GM12878 (cell line): ENCODE measurements at regions not wholly inside any gene's neighbourhood (a gene's known extent, or its start where the extent isn't known, plus 50 kb on each side); places are given as distances from the start of the nearest gene placed in this dataset.
"Not testable (repeated sequence)": the region's sequence is repeated elsewhere in the genome, so short reads cannot be mapped to it uniquely, and the experiment has no call there.

Experiments
- ATAC-seq: fragments of 200-7000 bp; cut with Tn5 transposase; 3 replicates; pipeline ENCODE4 v1.9.1; 2020; ENCODE audit warnings: mild to moderate bottlenecking, moderate library complexity
- BruUV-seq: library from RNA; stranded (reverse); fragments of 400-500 nt; replicated peaks from 2 replicates; lab custom pipeline; 2021; lab: Mats Ljungman, UMichigan
- CTCF ChIA-PET: fragments of 300-600 bp; sonication (Branson Sonifier 250); formaldehyde crosslinking; extraction: SDS; loops from one replicate; lab custom pipeline; 2021; ENCODE audit warnings: inconsistent platforms; lab: Yijun Ruan, JAX
- POLR2A ChIA-PET: fragments of 350-600 bp; formaldehyde crosslinking; extraction: SDS; loops from one replicate; lab custom pipeline; 2021; ENCODE audit warnings: inconsistent platforms; lab: Charles Lee
- RAD21 ChIA-PET: fragments of 300-600 bp; sonication (Branson Sonifier 250); formaldehyde crosslinking; loops from one replicate; lab custom pipeline; 2023; ENCODE audit warnings: antibody characterized with exemption; ENCODE audit not compliant: unreplicated experiment; lab: Charles Lee
- SMC1A ChIA-PET: fragments of 300-600 bp; sonication (Branson Sonifier 250); formaldehyde crosslinking; loops from one replicate; lab custom pipeline; 2023; ENCODE audit not compliant: unreplicated experiment, uncharacterized antibody; lab: Charles Lee
- DNase-seq: peaks from one replicate; pipeline ENCODE4 v3.0.0-alpha.2; 2011; ENCODE audit warnings: low read depth, low spot score
- FAIRE-seq: peaks from 3 replicates; lab custom pipeline; 2011; peaks lifted over from hg19 to GRCh38; lab: Jason Lieb, UNC
- H2AFZ ChIP-seq: 2 replicates; pipeline ENCODE4 v1.6.0; 2011; ENCODE audit warnings: low read depth, low read length, control low read depth; ENCODE audit not compliant: control insufficient read depth
- H3K27ac ChIP-seq: 2 replicates; pipeline ENCODE4 v1.5.1; 2011; ENCODE audit warnings: control low read depth; ENCODE audit not compliant: control insufficient read depth, insufficient read depth
- H3K27me3 ChIP-seq, 2 experiments: replicated peaks in 1 of 2; 2 replicates each; pipeline versions ENCODE4 v1.6.0 to v1.6.1; 2011; ENCODE audit warnings: low read length in 1 of 2; ENCODE audit not compliant: control insufficient read depth in 2 of 2, insufficient read depth in 2 of 2
- H3K36me3 ChIP-seq, 2 experiments: 2 replicates each; pipeline ENCODE4 v1.5.1; 2011; ENCODE audit warnings: low read length in 1 of 2; ENCODE audit not compliant: control insufficient read depth in 2 of 2, insufficient read depth in 2 of 2
- H3K4me1 ChIP-seq: 2 replicates; pipeline ENCODE4 v1.6.1; 2011; ENCODE audit warnings: mild to moderate bottlenecking, low read length, moderate library complexity, mixed read lengths; ENCODE audit not compliant: control insufficient read depth, insufficient read depth
- H3K4me2 ChIP-seq: 2 replicates; pipeline ENCODE4 v1.6.0; 2011; ENCODE audit warnings: control low read depth; ENCODE audit not compliant: control insufficient read depth, insufficient read depth
- H3K4me3 ChIP-seq: fragments of 200-600 bp; sonication (generic); 2 replicates; pipeline ENCODE4 v1.5.1; 2016
- H3K79me2 ChIP-seq: 2 replicates; pipeline ENCODE4 v1.6.0; 2011; ENCODE audit warnings: low read length; ENCODE audit not compliant: control insufficient read depth, insufficient read depth
- H3K9ac ChIP-seq: 2 replicates; pipeline ENCODE4 v1.8.0; 2011; ENCODE audit warnings: low read length, control low read depth, mixed read lengths; ENCODE audit not compliant: control insufficient read depth, insufficient read depth
- H3K9me3 ChIP-seq: replicated peaks from 3 replicates; pipeline ENCODE4 v1.5.1; 2011; ENCODE audit warnings: mild to moderate bottlenecking, low read length; ENCODE audit not compliant: control insufficient read depth, insufficient read depth
- H4K20me1 ChIP-seq: 2 replicates; pipeline ENCODE4 v1.6.0; 2011; ENCODE audit not compliant: control insufficient read depth, insufficient read depth
- BCL11A ChIP-seq: IDR thresholded peaks from 2 replicates; pipeline ENCODE4 v1.6.1; 2011; ENCODE audit warnings: low read depth, low read length
- EGR1 ChIP-seq, 2 experiments: IDR thresholded peaks; 1 replicate in 1 of 2; 2 replicates in 1 of 2; pipeline ENCODE4 v1.6.1; 2011 to 2012; ENCODE audit warnings: low read depth in 2 of 2, low read length in 2 of 2, borderline replicate concordance in 1 of 2, mild to moderate bottlenecking in 1 of 2, moderate library complexity in 1 of 2
- LARP7 ChIP-seq: fragments of 450-650 bp; IDR thresholded peaks from 2 replicates; pipeline ENCODE4 v1.6.1; 2017; ENCODE audit warnings: mild to moderate bottlenecking
- NR2C1 ChIP-seq: fragments of 450-650 bp; IDR thresholded peaks from 2 replicates; pipeline ENCODE4 v1.6.1; 2017; ENCODE audit warnings: antibody characterized with exemption, mild to moderate bottlenecking, moderate library complexity
- SREBF1 ChIP-seq: IDR thresholded peaks from 2 replicates; pipeline ENCODE4 v1.6.1; 2012; ENCODE audit warnings: mild to moderate bottlenecking, low read length
- TAF1 ChIP-seq: IDR thresholded peaks from 2 replicates; pipeline ENCODE4 v1.6.1; 2011; ENCODE audit warnings: mild to moderate bottlenecking, low read depth, low read length, borderline replicate concordance
- ZNF217 ChIP-seq: fragments of 450-650 bp; IDR thresholded peaks from 2 replicates; pipeline ENCODE4 v1.6.1; 2017; ENCODE audit warnings: antibody characterized with exemption, mild to moderate bottlenecking
- WGBS: methylation state at CpG from one replicate; pipeline ENCODE4 v1.1.6; 2016; ENCODE audit warnings: low lambda C conversion rate; ENCODE audit not compliant: insufficient replicate concordance, insufficient coverage; ENCODE audit errors: missing lambda C conversion rate; 5-methylcytosine and 5-hydroxymethylcytosine counted together
- in situ Hi-C: fragments of 300-500 bp; cut with MboI; formaldehyde crosslinking; loops from 9 replicates; pipeline ENCODE4 v1.14.3; 2018; ENCODE audit warnings: mixed read lengths
- intact Hi-C: fragments of 100-400 bp; cut with micrococcal nuclease; formaldehyde crosslinking; loops from one replicate; pipeline ENCODE4 v1.14.2; 2022; ENCODE audit not compliant: unreplicated experiment
- TF ChIP-seq, protein P1 (sequence below): fragments of 450-650 bp; IDR thresholded peaks from 2 replicates; pipeline ENCODE4 v1.6.1; 2017; ENCODE audit warnings: mild to moderate bottlenecking

DNA sequence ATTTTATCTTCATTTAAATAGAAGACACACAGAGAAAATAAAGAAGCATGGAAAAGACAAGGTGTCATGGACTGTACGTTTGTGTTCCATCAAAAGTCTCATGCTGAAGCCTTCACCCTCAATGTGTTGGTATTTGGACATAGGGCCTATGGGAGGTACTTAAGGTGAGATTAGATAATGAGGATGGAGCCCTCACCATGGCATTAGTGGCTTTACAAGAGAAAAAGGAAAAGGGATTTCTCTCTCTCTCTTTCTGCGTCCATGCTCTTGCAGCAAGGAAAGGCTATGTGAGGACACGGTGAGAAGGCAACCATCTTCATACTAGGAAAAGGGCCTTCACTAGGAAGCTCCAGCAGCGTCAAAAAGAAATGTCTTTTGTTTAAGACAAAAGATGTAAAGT is 797.0 kb upstream of the CDH10 start (continued):
- TF ChIP-seq TAF1 = no peak
- no peak for TF ChIP-seq BCL11A
- no peak for TF ChIP-seq ZNF217
- no peak for TF ChIP-seq LARP7
- no peak for TF ChIP-seq EGR1 (IDR thresholded peaks at IDR 0.05; ENCODE audit: borderline replicate concordance in 1 of 2, low read depth in 2 of 2, low read length in 2 of 2)
- TF ChIP-seq, protein P1, sequence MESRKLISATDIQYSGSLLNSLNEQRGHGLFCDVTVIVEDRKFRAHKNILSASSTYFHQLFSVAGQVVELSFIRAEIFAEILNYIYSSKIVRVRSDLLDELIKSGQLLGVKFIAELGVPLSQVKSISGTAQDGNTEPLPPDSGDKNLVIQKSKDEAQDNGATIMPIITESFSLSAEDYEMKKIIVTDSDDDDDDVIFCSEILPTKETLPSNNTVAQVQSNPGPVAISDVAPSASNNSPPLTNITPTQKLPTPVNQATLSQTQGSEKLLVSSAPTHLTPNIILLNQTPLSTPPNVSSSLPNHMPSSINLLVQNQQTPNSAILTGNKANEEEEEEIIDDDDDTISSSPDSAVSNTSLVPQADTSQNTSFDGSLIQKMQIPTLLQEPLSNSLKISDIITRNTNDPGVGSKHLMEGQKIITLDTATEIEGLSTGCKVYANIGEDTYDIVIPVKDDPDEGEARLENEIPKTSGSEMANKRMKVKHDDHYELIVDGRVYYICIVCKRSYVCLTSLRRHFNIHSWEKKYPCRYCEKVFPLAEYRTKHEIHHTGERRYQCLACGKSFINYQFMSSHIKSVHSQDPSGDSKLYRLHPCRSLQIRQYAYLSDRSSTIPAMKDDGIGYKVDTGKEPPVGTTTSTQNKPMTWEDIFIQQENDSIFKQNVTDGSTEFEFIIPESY = no peak
- TF ChIP-seq NR2C1 = no peak

DNA sequence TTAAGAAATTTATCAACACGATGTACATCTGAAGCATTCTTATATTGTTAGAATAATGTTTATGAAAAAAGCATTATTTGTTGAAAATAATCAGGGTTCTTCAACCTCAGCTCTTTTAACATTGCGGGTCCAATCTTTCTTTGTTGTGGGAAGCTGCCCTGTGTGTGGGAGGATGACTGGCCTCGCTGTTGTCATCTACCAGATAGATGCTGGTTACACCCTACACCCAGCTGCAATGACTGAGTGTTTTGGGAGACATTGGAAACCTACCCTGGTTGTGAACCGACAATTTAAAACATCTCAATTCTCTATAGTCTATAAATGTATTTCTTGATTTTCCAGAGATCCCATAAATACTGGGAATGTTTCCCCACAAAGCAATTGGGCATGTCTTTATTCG is 794.2 kb upstream of the CDH10 start:
- BruUV-seq = no TSS peak
- H3K4me3 ChIP-seq = no peak overlapping the region
- H4K20me1 ChIP-seq = no peaks in the 10 kb centered on the region
- WGBS = 33% methylated on average over 5 of the region's 5 CpGs
- no peaks in the 10 kb centered on the region for H3K27me3 ChIP-seq
- no peak for TF ChIP-seq SREBF1
- TF ChIP-seq, all 136 proteins: peak for 0
- H3K9me3 ChIP-seq = no peaks in the 10 kb centered on the region
- H3K27ac ChIP-seq = no peak overlapping the region
- no peak overlapping the region for H3K4me2 ChIP-seq
- H3K4me1 ChIP-seq = no peaks in the 10 kb centered on the region
- intact Hi-C loops = no loop called here
- FAIRE-seq (no peak), ATAC-seq (no peak), DNase-seq (no peak)
- H2AFZ ChIP-seq = no peak overlapping the region
- H3K9ac ChIP-seq = no peak overlapping the region
- POLR2A ChIA-PET = no interaction called here
- CTCF ChIA-PET = no interaction called here
- H3K36me3 ChIP-seq = no peaks in the 10 kb centered on the region
- SMC1A ChIA-PET = no interaction called here
- RAD21 ChIA-PET = no interaction called here
- no peaks in the 10 kb centered on the region for H3K79me2 ChIP-seq
- in situ Hi-C loops = no loop called here

DNA sequence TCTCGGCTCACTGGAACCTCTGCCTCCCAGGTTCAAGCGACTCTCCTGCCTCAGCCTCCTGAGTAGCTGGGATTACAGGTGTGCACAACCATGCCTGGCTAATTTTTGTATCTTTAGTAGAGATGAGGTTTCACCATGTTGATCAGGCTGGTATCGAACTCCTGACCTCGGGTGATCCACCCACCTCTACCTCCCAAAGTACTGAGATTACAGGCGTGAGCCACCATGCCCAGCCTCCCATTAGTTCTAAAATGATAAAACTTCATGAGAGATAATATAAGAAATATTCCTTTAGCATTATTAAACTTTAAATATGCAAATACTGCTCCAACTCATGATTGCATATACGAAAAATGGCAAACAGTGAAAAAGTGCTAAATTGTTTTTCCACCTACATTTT is 793.6 kb upstream of the CDH10 start:
- H3K4me2 ChIP-seq, H3K9me3 ChIP-seq, H3K79me2 ChIP-seq, H3K4me3 ChIP-seq, CTCF ChIA-PET, intact Hi-C loops, H3K9ac ChIP-seq, H3K4me1 ChIP-seq, POLR2A ChIA-PET, H3K27ac ChIP-seq, RAD21 ChIA-PET, H3K27me3 ChIP-seq, SMC1A ChIA-PET, H3K36me3 ChIP-seq, H2AFZ ChIP-seq, H4K20me1 ChIP-seq, BruUV-seq, ATAC-seq, DNase-seq, in situ Hi-C loops, FAIRE-seq: not testable (repeated sequence)
- 51% methylated on average over 6 of the region's 6 CpGs for WGBS
